Breast epithelium (tissue), 3 donors: ENCODE measurements at regions not wholly inside any gene's neighbourhood (a gene's known extent, or its start where the extent isn't known, plus 50 kb on each side); places are given as distances from the start of the nearest gene placed in this dataset.

Source experiments
- POLR2A ChIP-seq: fragments of 450-650 bp; IDR thresholded peaks from one replicate; pipeline ENCODE4 v1.6.1; 2016; ENCODE audit warnings: antibody characterized with exemption, mild to moderate bottlenecking, moderate library complexity
- TF ChIP-seq, protein P1 (sequence below), 3 donors: fragments of 450-650 bp; IDR thresholded peaks; one replicate each; pipeline ENCODE4 v1.5.1; 2016 to 2017; ENCODE audit warnings: antibody characterized with exemption in 3 of 3, mild to moderate bottlenecking in 3 of 3, moderate library complexity in 3 of 3

DNA sequence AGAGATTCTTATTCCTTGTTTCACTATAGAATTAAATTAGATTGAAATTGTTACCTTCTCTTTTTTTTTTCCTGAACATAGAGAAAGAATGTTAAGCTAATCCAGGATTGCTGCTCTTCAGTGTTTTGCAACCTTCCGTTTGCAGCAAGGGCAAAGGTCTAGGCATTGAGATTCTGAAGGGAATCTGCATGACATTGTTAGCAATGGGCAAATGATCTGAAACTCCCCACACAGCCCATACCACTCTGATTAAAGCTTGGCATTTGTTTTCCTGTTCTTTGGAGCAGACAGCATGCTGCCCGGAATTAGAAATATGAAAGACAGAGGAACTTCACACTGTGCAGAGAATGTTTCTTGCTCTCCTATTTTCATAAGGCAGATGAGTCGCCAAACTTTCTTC, 551.8 kb downstream of the SOCS6 start:
- TF ChIP-seq, protein P1, sequence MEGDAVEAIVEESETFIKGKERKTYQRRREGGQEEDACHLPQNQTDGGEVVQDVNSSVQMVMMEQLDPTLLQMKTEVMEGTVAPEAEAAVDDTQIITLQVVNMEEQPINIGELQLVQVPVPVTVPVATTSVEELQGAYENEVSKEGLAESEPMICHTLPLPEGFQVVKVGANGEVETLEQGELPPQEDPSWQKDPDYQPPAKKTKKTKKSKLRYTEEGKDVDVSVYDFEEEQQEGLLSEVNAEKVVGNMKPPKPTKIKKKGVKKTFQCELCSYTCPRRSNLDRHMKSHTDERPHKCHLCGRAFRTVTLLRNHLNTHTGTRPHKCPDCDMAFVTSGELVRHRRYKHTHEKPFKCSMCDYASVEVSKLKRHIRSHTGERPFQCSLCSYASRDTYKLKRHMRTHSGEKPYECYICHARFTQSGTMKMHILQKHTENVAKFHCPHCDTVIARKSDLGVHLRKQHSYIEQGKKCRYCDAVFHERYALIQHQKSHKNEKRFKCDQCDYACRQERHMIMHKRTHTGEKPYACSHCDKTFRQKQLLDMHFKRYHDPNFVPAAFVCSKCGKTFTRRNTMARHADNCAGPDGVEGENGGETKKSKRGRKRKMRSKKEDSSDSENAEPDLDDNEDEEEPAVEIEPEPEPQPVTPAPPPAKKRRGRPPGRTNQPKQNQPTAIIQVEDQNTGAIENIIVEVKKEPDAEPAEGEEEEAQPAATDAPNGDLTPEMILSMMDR (IDR thresholded peaks at IDR 0.05), result no peak
- TF ChIP-seq POLR2A, result no peak
